HG03097 (cell line): ENCODE measurements at regions not wholly inside any gene's neighbourhood (a gene's known extent, or its start where the extent isn't known, plus 50 kb on each side); places are given as distances from the start of the nearest gene placed in this dataset.
"Not testable (repeated sequence)": the region's sequence is repeated elsewhere in the genome, so short reads cannot be mapped to it uniquely, and the experiment has no call there.

Source experiments
- ATAC-seq: cut with Tn5 transposase; IDR thresholded peaks from one replicate; pipeline ENCODE4 v1.9.1; 2021; ENCODE audit not compliant: unreplicated experiment, low FRiP score

DNA sequence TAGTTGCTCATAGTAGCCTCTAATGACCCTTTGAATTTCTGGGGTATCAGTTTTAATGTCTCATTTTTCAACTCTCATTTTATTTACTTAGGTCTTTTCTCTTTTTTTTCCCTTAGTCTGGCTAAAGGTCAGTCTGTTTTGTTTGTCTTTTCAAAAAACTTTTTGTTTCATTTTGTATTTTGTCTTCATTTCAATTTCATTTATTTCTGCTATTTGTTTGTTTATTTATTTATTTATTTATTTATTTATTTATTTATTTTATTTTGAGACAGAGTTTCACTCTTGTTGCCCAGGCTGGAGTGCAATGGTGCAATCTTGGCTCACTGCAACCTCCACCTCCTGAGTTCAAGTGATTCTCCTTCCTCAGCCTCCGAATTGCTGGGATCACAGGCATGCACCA is 1076.9 kb downstream of the PCDH7 start:
- not testable (repeated sequence) for ATAC-seq

DNA sequence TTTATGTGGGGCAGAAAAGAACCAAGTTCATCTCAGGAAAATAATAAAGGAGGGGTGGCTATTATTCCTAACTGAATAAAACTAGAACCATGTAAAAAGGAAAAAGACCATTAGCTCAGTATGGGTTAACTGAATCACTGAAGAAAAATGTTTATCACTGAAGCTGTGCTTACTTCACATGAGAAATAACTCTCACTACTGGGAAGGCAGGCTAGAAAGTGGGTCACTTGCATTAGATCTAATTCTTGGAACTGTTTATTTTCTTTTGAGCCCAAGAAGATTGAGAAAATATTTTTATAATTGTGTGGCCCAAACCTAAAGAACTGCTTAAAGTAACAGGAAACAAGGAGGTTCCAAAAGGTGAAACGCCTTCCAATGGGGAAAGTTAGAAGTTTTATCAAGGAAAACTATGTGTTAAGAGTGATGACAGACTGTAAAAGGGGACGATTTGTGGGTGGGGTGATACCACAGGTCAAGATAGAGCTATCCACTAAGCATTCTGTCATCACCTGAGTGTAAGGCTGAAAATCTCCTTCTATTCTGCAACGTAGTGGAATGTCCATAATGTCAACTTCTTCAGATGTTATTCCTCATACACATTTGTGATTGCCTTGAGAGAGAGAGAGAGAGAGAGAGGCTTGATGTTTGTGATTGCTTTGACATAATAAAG is 1083.5 kb downstream of the PCDH7 start:
- ATAC-seq: no peak

DNA sequence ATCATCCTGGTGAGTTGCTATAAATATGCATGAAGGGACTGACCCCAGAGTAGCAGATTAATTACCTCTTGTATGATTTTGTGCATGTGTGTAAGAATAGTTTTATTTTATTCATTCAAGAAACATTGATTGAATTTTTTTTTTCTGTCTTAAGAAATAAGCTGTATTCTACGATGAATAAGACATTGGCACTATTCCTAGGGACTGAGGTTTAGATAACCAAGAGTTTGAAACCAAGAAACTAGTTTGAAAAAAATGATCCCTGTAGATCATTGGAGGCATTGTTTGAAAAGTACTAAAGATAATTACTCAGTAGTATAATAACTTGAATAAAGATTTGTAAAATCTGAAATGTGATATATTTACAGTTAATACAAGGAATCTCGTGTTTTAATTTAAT is 1086.9 kb downstream of the PCDH7 start:
- no peak for ATAC-seq

DNA sequence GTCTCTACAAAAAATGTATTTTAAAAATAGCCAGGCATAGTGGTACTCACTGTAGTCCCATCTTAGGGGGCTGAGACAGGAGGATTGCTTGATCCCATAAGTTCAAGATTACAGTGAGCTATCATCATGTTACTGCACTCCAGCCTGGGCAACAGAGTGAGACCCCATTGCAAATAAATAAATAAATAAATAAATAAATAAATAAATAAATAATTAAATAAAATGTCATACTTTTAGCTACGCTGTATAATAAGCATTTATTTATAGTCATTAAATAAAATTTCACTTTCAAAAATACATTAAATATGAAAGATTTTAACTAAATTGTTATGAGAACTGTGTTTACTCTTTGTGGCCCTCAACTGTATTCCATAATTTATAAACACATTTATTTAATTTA is 1124.2 kb downstream of the PCDH7 start:
- ATAC-seq: no peak

DNA sequence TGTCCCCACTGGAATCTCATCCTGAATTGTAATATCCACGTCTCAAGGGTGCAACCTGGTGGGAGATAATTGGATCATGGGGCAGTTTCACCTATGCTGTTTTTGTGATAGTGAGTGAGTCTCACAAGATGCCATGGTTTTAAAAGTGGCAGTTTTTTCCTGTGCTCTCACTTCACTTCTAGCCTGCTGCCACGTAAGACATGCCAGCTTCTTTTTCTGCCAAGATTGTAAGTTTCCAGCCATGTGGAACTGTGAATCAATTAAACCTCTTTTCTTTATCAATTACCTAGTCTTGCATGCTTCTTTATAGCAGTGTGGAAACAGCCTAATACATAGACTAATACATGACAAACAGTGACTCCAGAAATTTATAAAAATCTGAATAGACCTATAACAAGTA is 1131.8 kb downstream of the PCDH7 start:
- ATAC-seq: no peak

DNA sequence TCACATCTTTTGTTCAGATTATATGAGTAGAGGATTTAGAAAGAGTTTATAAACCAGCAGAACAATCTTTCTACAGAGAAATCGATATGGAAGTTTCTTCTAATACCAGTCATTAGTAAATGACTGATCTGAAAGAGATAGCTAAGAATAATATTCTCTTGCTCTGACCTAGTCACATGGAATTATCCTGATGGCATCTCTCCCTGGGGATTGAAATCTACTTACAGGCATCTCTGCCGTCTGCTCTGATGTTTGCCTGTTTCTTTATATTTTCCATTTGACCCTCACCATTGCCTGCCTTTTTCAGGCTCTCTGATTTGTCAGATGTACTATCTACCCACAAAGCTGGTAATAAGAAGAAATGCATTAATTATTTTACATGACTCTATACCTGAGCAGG is 1157.3 kb downstream of the PCDH7 start:
- no peak for ATAC-seq

DNA sequence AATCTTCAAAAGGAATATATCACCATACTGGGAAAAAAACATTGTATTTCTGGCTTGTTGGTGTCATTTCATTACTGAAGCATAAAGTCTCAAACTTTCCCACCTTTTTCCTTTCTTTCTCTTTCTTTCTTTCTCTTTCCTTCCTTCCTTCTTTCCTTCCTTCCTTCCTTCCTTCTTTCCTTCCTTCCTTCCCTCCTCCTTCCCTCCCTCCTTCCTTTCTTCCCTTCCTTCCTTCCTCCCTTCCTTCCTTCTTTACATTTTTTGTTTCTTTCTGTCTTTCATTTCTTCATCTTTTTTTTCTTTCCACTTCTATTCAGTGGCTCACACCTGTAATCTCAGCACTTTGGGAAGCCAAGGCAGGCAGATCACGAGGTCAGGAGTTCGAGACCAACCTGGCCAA is 1160.7 kb downstream of the PCDH7 start:
- ATAC-seq: not testable (repeated sequence)

DNA sequence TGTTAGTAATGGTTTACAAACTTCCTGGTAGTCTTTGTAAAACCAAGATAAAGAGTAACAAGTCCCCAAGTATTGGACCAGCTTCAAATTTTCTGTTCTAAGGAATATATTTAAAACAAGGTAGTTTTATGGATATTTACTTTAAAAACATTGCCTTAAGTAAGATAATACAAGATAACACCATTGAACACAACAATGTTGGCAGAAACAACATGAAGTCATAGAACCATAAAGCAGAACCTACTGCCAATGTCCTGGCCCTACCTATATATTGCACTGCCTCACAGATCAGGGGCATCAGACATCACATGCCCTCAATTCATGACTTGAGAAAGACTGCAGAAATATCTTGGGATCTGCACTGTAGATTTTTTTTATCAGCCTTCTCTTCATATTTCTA is 1176.2 kb downstream of the PCDH7 start:
- ATAC-seq: no peak

DNA sequence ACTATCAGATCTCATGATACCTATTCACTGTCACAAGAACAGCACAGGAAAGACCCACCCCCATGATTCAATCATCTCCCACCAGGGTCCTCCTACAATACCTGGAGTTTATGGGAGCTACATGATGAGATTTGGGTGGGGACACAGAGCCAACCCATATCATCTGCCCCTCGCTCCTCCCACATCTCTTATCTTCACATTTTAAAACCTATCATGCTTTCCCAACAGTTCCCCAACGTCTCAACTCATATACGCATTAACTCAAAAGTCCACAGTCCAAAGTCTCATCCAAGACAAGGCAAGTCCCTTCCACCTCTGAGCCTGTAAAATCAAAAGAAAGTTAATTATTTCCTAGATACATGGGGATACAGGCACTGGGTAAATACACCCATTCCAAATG is 1185.2 kb downstream of the PCDH7 start:
- ATAC-seq: no peak

DNA sequence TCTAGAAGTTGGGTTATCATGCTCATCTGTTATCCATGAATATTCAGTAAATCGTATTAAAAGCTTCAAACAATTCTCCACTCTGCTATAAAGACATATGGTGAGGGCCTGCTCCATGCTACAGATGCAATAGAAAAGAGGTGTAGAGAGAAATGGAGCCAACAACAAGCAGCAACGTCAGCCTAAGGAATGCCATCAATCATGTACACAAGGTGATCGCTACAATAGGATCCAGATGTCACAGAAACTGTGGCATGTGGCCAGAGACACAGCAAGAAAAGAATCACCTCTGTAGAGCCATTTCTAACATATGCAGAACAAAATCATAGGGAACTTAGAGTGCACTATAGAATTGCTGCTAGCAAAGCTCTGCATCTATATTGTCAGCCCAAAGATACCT is 1188.1 kb downstream of the PCDH7 start:
- no peak for ATAC-seq

DNA sequence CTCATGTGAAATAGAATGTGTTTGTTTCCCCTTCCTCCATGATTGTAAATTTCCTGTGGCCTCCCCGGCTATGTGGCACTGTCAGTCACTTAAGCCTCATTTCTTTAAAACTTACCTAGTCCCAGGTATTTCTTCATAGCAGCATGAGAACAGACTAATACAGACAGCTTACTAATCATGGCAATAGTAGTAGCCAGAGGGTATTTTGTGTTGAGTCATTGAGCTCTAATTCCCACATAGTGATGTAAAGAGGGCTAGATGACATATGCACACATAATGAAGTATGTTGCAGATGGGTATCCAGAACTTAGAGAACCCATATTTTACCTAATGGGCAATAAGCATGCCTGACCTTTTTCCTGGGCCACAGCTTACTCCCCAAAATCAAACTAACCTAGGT is 1197.2 kb downstream of the PCDH7 start:
- ATAC-seq: no peak

DNA sequence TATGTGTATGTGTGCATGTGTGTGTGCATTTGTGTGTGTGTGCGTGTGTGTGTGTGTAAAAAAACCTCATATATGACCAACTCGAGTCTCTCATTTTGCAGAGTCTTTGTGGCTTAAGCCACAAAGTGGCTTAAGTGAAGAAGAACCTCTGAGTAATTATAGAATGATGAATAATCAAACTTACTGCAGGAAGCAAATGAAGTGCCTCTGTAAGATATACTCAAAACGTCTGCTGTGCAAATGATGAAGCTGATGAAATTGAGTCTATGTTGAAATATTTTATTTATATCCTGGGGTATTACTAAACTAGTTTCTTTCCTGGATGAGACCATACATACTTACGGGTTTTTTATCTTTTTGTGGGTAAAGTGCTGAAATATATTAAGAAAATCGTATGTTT is 1198.7 kb downstream of the PCDH7 start:
- ATAC-seq: no peak

DNA sequence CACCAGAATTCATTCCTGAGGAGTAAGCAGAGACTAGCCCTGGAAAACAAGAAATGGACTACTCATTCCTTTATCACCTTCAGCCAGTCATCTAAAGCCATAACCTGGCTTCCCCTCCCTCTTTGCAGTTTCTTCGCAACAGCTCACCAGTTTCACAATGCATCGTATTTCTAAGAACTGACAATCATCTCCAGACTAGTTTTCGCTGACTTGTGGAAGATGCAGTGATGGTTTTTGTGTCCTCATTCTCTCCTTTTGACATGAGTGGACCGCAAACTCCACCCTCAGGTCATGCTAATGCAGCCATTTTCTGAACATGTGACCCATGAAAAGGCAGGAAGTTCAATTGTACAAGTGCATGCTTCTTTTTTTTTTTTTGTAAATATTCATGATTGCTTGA is 1203.5 kb downstream of the PCDH7 start:
- ATAC-seq: no peak

DNA sequence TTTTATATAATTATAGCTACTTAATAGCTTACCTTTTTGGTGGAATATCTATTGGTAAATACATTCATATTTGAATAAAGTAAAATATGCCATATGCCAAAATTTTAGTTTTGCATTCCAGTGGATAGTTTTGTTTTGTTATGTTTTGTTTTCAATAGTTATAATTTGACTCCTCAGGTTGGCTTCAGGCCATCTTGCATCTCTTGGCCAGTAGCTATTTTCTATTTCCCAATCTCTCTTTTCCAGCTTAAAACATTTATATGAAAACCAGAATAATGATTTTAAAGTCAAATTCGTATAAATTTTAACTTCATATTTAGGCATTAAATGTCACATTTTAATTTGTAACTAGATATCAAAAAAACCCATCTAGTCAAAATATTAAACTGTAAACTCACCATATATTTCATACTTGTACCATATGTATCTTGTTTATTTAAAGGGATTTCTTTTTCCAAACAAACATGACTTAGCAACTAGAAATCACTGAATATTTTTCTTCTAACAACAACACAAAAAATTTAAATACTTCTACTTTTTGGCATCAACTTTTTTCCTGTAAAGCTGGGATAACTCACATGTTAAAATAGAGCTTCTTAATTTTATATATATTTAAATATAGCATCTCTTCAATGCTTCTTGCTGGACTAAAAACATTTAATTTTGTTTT is 1209.6 kb downstream of the PCDH7 start:
- ATAC-seq: no peak

DNA sequence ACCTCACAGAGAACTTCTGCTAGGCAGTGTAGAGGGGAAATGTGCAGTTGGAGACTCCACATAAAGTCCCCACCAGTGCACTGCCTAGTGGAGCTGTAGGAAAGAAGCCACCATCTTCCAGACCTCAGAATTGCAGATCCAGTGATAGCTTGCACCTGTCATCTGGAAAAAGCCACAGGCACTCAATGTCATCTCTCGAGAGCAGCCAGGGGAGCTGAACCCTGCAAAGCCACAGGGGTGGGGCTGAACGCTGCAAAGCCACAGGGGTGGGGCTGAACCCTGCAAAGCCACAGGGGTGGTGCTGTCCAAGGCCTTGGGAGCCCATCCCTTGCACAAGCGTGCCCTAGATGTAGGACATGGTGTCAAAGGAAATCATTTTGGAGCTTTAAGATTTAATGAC is 1226.3 kb downstream of the PCDH7 start:
- no peak for ATAC-seq

DNA sequence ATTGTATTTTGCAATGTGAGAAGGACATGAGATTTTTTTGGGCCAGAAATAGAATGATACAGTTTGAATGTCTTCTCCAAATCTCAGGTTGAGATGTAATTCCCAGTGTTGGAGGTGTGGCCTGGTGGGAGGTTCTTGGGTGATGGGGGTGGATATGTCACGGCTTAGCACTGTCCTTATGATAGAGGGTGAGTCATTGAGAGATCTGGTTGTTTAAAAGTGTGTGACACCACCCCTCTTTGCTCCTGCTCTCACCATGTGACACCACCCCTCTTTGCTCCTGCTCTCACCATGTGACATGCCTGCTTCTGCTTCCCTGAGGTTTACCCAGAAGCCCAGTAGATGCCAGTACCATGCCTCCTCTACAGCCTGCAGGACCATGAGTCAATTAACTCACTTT is 1226.9 kb downstream of the PCDH7 start:
- no peak for ATAC-seq

DNA sequence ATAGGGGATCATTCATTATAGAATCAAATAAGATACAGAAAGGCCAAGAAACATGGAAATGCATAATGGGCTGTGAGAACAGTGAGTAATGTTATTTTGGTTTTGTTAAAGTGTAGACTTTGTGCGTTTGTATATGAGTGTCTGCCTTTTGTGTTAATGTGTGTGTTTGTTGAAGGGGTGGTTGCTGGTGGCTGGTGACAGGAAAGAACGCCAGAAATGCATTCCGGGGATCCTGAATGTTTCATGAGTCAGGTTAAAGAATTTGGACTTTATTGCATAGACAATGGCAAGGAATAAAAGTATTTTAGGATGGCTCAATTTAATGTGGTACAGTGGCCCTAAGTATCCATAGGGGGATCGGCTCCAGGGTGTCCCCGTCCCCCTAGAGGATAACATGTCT is 1228.9 kb downstream of the PCDH7 start:
- no peak for ATAC-seq

DNA sequence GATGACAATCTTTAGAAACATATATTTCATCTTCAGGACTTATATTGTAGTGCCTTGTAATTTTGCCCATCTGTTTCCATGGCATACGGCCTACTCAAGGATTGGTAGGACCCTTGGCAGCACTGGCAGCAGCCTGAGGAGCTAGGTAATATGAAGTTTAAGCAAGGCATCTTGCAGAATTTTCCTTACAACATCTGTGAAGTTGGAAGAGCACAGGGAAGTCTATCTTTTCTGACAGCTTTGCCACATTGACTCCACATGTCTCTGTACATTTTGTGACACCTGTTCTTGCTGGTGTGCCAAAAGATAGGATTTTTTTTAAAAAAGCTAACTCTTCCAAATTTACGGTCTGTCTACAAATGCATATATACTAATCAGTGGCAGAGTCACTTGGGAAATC is 1235.2 kb downstream of the PCDH7 start:
- ATAC-seq: no peak

DNA sequence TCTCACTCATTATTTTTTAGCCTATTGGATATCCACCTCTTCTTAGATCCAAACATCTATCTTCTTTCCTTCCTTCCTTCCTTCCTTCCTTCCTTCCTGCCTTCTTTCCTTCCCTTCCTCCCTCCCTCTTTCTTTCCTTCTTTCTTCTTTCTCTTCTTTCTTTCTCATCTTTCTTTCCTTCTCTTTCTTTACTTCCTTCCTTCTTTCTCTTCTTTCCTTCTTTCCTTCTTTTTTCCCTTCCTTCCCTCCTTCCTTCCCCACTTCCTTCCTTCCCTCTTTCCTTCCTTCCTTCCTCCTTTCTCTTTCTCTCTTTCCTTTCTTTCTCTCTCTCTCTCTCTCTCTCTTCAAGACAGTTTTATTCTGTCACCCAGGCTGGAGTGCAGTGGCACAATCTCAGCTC is 1239.8 kb downstream of the PCDH7 start:
- no peak for ATAC-seq

DNA sequence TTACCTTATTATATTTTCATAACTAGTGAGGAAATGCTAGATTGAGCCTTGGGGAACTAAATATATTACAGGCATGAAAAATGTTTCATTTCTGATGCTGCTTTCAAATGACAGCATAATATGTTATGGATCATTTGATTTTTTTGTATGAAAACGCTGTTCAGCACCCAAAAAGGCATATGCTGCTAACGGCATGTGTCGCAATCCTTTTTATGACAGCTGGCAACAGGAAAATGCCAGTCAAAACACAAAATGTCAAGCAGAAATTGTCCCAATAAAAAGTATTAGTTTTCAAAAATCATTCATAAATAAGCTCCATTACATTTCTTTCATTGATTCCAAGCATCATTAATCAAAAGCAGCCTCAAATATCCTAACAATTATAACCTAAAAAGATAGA is 1244.5 kb downstream of the PCDH7 start:
- no peak for ATAC-seq

DNA sequence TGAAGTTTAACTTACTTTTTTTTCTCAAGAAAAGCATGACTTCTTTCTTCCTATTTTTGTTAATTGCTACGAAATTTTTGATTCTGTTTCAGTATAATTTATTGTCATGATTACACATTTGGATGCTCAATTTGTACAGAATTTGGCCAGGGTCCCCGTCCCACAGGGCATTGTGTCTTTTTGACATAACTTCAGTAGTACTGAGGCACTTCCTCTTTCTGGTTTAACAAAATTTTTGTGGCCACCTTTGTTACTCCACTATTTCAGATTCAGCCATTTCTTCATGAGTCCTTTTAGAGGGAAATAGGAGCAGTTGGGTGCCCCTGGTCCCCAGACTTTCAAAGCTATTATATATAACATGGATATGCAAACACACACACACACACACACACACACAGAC is 1248.7 kb downstream of the PCDH7 start:
- no peak for ATAC-seq

DNA sequence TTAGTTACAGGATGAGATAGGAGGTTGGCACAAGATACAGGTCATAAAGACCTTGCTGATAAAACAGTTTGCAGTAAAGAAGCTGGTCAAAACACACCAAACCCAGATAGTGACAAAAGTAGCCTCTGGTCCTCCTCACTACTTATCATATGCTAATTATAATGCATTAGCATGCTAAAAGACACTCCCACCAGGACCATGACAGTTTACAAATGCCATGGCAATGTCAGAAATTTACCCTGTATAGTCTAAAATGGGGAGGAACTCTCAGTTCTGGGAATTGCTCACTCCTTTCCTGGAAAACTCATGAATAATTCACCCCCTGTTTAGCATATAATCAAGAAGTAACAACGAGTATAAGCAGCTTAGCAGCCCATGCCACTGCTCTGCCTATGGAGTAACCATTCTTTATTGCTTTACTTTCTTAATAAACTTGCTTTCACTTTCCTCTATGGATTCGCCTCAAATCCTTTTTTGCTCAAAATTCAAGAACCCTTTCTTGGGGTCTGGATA is 1254.4 kb downstream of the PCDH7 start:
- no peak for ATAC-seq
